Superior temporal gyrus (tissue), 1 donor: ENCODE measurements at regions not wholly inside any gene's neighbourhood (a gene's known extent, or its start where the extent isn't known, plus 50 kb on each side); places are given as distances from the start of the nearest gene placed in this dataset.

ENCODE experiments used
- DNase-seq: peaks from one replicate; pipeline ENCODE4 v3.0.0-alpha.2; 2016; ENCODE audit errors: extremely low spot score

DNA sequence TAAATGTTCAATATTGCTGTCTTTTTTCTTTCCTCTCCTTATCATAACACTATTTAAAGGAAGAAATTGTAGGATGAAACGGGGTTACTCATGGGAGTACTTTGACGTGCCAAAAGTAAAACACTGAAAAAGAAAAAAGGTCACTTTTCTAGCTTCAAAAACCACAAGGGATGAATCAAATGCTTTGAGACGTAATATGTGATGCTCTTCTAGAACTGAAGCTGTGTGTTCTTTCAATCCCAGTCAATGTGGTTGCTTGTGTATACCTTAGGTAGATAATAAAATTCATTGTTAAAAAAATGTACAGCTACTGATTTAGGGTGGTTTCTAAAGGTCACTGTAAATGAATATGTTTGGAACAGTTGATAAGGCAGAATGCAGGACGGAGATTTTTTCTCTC, 538.8 kb upstream of the ZNF717 start:
- DNase-seq: no peak

DNA sequence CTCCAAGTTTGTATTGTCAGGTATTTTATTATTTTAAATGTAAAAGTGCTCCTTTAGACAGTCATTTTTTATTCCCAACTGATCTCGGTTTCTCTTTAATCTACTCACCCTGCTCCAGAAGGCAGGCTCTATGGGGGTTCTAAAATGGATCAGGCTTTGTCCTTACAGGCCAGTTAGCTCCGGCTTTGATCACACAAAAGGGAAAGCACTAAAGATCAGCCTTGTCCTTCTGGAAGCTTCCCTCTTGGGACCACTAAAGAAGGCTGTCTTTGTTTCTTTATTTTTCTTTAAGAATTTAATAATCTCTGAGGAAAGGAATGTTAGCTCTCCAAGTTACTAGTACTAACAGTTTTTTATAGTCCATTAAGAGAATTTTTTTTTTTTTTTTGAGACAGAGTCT, 560.5 kb upstream of the ZNF717 start:
- no peak for DNase-seq

DNA sequence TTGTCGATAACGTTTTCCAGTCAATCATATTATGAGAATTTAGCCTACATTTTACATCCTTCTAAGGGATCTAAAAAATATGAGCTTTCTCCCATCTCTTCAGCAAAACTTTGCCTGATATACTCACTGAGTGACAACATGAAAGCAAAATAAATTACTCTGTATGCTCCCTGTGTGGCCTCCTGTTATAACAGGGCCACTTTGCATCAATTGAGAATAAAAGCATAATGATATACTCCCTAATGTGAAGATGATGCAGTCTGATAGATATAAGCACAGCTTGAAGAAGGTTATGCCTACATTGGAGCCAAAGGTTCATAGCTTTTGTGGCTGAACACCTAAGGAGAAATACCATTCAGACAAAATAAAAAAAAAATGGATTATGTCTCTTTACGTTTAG, 561.3 kb upstream of the ZNF717 start:
- no peak for DNase-seq

DNA sequence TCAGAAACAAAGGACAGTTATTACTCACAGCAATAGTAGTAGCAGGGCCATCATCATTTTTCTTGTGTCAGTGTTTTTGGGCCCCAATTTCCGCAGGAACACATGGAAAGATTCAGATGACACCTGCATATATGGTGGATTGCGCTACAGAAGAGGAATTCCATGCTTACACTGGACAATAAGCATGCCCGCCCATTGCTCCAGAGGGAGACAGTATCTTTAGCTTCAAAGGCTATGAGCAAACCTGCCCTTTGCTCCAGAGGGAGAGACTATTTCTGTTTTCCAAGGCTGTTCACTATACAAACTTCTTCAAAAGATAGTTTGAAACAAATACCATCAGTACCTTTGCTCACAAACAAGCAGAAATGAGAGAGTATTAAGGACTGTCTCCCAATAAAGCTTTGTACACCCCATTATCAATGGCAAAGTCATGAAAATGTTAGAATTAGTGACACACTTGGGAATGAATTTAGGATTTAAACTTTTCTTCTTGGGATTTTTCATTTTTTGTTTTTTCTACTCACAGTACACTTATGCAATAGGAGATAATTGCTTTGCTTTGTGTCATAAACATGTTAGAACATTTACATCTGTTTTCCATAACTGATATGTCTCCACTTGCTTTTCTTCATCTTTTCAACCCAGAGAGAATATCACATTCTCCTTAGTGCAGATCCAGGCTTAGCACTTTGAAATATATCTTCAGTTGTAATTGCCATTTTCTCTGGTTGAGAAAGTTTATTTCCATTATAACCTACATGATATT, 564.5 kb upstream of the ZNF717 start:
- no peak for DNase-seq

DNA sequence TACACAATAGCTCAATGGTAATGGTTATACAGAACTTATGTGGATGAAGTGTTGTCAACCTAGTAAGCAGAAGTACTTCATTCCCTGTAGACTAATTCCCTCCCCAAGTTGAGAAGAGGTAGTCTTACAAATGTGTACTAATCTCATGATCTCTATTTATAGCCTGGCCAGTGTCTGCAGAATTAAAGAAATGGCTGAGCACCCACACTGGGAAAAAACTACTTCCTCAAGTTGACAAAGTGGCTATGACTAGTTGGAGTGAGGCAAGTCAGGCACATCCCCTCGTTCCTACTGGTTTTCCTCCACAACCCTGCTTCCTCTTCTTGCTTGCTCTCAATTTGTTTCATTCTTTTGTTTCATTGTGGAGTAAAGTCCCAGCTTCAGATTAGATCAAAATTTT, 566.7 kb upstream of the ZNF717 start:
- DNase-seq: no peak

DNA sequence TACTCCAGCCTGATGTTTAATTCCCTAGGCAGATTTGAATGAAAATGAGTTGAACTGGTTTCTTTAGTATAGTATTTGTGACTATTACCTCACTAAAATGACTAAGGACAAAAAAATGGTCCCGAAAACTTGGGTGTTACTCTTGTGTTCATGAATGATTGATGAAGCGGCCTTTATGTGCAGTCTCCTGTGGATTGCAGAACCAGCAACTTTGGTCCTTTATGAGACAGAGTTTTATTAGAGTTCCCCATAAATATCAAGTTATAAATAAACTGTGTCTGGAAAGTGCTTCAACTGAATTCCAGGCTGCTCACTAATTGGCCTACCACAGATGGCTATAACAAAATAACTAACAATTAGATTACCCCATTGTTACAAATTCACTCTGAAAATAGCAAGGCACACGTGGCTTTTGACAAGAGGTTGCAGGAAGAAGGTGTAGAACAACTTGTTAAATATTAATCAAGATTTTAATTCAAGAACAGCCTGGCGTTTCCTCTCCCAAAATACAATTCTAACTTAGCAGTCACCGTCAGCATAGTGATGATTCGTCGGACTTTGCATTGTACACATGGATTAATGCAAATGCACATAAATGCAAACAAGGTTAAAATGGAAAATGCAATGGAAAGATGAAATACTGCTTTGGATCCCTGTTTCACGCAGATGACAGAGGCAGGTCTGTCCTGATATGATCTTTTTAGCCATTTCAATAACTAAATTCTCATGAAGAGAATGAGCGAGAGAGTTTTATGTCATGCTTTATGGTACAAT, 567.3 kb upstream of the ZNF717 start:
- DNase-seq: no peak

DNA sequence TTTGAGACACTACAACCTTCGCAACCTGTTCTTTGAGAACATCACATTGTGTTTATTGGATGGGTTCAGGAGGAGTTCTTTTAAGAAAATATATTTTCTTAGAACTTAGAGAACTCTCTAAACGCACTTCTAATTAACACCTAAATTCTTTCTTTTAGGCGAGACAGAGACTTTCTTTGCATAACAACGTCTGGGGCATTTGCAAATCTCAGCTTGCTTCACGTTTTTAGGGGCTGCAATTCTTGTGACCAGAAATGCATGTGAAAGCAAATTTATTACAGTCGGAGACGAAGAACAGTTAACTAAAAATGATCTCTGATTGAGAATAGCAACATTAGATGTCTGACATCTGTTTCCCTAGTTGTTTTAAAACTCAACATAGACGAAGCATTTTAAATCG, 568.3 kb upstream of the ZNF717 start:
- DNase-seq: no peak

DNA sequence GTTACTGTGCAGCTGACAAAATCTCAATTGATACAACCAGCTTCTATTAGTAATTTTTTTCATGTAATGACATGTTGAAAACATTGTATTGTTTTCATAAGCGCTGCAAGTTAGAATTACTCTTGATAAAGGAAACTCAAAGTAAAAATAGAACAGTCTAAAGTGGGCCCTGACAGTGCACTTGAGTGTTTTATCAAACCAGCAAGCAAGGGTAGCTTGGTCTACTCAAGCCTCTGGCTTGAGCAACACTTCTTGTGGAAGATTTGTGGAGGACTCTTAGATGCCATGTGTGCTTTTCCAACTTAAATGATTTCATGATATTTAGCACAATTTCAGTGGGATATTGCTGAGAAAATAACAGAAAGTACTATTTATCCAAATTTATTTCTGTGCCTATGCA, 575.7 kb upstream of the ZNF717 start:
- no peak for DNase-seq

DNA sequence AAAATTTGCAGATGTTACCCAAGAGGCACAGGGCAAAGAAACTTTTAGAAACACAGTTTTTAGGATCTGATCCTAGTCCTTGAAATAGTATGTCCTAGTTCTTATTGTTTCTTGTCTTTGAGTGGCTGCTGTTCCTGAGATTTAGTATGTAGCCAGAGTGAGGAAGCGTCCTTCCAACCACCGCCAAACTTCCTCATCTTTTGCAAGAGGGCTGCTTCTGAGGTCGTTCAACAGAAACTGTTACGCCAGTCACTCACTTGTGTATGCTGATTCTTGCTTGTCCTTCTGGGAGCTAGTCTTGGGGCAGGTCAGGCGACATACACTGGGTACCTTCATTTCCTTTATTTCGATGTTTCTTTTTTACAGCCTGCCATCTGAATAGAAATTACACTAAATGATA, 577.3 kb upstream of the ZNF717 start:
- DNase-seq: no peak

DNA sequence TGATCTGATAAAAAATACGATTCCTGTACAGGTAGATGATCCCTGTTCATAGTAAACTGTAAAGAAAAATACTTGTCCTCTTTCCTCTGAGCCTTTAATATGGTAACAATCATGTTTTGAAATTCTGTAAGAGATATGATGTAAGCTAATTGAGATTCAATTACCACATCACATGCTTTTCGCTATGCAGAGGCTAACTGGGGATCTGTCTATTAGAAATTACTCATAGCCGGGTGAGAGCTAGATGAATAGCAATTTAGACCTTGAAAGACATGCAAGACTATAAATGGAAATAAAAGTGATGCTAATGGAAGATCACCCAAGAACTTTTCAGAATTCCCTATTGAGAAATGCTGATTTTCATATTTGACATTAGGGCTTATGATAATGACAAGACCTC, 579.9 kb upstream of the ZNF717 start:
- DNase-seq: no peak

DNA sequence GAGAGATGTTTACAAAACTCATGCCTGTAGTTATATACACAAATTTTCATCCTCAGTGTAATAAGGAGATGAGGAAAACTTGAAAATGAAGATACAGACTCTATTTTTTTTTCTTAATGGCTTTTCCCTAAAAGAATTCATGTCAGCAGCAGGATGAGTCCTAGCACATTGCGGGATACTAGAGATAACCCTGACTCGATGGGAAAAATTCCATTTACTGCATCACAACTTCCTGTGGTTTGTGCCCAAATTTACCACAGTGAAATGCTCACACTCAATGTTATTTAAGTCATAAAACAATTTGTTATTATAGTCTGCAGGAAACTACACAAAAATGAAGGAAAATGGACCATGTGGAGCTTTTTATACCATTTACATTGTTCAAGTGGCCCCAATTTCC, 581.9 kb upstream of the ZNF717 start:
- no peak for DNase-seq

DNA sequence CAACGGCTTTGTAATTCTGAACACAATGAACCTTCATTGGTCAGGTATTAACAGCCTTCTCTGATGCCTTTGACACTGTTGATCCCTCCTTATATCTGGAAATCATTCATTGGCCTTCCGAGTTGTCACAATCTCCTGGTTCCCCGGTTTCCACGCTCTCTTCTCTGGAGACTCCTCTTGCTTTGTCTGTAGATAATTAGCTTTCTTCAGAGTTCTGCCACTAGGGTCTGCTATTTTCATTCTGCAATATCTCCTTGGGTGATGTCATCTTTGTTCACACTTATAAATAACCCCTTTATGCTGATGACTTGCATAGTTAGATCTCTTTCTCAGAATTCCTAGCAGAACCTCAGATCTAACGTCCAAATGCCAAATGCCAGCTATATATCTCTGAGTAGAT, 583.8 kb upstream of the ZNF717 start:
- DNase-seq: peak; percentile 77

DNA sequence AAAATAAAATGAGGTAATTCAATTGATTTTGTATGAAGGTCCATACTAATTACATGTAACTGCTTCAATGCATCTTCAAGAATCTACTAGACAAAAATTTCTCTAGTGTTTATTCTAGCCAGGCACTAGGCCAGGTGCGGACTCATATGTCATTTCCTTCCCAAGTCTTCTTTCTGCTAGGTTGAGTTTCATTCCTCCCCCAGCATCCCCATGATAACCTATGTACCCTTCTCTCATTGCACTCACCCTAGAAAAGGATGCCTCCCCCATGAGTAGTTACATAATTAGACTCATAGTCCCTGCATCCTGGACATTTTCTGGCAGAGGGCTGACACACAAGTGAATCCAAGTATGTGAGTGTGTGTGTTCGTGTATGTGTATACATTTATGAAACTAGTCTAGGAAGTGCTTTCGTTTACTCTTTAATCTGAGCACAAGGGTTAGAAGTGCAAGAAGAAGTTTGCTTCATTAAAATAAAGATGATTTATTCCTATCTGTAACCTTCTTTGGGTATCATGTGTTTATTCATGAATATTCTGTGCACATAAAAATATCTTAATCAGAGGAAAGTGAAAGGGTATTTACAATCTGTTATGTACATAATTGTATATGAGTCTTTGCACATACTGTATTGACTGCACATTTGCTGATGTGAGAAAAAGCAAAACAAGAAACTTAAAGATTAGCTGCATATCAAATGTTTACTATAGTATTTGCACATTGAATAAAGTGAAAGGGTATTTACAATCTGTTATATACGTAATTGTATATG, 585.6 kb upstream of the ZNF717 start:
- no peak for DNase-seq

DNA sequence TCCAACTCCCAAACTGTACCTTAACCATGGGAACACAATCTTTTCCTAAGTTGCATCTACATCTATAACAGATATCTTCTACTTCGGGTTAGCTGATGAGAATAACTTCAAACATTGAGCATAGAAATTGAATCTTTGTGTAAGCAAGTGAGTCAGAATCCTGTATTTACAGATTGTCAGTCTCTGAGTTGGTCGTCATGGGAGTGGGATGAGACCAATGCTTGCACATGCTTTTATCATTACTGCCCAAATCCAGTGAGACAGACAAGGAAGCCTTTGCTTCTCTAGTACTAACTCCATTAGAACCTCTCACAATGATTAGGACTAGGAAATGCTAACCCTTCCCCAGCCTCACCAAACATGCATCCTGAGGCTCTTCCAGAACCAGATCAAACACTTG, 587.1 kb upstream of the ZNF717 start:
- DNase-seq: no peak

DNA sequence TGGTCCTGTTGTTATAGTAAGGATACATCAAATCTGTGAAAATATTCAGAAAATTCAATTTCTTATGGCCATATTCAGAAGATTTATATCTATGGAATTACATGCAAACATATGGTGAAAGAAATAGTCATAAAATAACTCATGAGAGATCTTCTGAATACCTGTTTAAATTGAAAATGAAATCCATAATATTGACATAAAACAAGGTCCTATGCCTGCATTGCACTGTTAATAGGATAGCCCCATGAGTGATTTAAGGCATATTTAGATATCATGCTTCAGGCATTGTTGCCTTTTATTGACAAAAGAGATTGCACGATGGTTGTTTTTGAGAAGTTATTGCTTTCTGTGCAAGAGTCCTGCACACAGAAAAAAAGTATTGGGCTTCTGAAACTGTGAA, 591.7 kb upstream of the ZNF717 start:
- no peak for DNase-seq

DNA sequence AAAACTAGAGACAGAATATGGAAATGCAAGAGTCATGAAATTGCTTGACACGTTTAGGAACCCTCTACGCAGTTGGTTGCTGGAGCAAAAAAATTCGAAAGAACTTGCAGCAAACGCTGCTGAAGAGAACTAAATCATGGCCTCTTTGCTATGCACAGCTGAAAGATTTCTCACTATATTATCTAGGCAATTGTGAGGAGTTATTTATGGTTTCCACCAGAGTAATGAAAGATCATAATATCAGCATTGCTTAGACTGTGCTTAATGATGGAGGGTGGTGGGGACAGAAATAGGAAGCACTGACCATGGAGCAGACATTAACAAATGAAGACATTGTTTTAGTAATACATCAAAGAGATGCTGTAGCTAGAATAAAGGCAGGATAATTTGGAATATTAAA, 593.4 kb upstream of the ZNF717 start:
- DNase-seq: no peak

DNA sequence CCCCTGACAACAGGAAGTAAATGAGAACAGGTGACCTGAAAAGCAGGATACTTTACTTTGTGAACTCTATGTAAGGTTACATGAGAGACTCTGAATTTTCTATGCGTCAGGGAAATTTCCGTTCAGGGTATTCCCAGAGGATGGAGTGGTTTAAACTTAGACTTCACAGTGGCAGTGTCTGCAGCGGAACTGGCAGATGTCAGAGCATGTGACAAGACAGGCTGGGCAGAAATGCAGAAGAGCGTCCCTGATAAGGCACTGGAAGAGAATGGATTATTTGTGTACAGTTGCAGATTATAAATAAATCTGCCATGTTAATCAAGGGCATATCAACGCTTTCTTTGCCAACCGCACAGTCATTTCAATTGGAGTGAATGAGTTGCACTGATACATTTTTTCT, 598.4 kb upstream of the ZNF717 start:
- peak; percentile 58 for DNase-seq

DNA sequence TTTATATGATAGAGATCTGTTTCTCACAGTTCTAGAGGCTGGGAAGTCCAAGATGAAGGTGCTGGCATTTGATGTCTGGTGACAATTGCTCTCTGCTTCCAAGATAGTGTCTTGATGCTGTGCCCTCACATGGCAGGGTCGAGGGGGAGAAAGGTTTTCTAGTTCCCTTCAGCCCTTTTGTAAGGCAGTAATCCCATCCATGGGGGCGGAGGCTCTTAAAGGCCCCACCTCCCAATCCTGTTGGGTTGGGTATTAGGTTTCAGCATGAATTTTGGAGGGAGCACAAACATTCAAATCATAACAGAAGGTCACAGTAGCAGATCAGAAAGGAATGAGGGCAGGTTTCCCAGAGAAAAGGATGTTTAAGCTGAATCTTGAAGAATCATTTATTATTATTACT, 601.7 kb upstream of the ZNF717 start:
- no peak for DNase-seq

DNA sequence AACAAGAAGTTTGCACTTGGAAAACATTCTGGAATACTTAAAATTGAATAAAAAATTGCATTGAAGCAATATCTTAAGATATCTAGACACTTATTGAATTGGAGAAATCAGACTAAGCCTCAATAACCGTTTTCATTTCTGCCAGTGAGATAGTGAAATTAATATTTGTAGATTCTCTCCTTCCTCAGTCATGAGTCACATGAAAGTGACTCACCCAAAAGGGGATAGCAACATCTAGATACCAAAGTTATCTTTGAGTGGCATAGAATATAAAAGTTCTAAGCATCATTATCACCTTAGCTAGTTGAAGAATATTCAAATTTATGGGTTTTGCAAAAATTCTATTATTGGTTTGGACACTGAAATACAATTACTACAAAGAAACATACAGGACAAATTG, 614.8 kb upstream of the ZNF717 start:
- DNase-seq: no peak

DNA sequence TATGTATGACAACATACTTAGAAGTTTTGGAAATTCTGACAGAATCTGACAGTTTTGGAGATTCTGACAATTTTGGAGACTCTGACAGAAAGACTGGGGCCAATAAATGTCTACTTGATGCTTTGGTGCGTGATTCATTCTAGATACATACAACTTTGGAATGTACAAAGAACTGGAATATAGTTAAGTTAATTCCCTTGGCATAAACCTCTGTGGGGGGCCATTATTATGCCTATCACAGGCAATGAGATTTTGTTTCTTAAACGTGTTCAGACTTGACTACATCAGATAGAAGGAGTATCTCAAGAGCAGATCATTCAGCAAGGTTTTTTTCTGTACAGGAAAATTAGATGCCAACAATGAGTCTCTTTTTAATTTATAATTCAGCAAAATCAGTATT, 617.6 kb upstream of the ZNF717 start:
- DNase-seq: no peak

DNA sequence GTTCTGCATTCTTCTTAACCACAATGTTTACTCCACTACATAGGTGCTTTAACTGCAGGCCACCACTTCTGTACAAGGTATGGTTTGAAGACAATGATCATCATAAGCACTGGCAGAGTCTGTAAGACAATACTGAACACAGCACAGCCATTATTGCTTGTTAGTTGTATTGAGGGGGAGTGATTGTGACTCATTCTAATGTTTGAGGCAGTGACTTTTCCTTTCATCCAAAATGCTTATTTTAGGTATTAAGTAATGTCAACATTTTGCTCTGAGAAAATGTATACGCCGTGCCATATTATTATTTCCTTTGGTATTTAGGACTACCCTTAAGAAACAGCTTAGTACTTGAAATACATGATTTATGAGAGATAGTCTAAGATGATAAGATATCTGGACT, 618.2 kb upstream of the ZNF717 start:
- no peak for DNase-seq

DNA sequence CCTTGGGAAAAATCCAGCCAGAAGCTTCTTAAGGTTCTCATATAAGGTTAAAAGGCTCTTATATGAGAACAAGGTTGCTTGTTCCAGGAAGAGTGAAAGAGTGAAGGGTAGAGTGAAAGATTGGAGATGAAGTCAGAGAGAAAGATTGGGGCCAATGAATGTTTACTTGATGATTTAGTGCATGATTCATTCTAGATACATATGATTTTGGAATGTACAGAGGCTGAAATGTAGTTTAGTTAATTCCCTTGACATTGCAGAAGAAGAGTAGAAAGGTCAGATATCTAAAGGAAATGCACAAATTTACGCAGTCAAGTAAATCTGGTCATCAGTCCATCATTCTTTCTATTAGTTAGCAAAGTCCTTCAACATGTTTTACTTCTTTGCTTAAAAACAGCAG, 619.8 kb upstream of the ZNF717 start:
- no peak for DNase-seq

DNA sequence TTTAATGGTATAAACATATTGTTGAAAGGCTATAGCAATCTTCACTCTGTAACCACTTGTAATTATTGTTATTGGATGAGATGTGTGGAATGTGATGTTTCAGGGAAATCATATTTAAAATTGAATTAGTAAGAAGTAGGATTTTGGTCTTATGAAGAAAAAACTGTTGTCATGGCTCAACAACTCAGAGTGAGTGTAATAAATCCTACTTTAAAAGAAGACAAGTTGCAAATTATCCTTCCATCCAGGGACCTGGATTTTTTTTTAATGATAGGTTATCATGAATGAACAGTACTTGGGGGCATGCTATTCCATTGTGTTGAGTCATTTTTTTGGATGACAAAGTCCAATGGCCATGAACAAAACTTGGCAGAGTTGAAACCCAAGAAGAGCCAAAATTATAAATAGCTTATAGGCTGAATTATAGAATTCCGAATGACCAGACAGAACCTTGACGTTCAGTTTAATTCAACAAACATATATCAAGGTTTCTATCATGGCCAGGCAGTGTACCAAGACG, 625.5 kb upstream of the ZNF717 start:
- no peak for DNase-seq
